ENCODE measurements at regions not wholly inside any gene's neighbourhood (a gene's known extent, or its start where the extent isn't known, plus 50 kb on each side); places are given as distances from the start of the nearest gene placed in this dataset.

DNA sequence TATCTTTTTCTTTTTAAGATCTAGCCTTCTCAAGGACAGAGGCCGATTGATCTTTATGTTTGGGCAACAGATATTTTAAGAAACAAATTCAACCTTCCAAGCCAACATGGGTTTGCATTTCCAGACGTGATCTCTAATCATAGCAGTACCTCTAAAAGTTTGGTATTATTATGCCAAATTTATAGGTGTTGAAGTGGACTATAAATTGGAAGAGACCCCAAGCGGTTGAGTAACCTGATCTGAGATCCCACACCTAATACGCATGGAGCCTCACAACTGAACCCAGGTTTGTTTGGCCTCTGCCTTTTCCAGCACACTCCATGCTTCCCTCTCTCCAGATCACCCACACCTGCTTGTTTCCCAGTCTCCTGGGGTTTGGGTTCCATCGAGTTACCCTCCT is 116.5 kb downstream of the DDX1 start:
- TF ChIP-seq CTCF (IDR thresholded peaks at IDR 0.05; ENCODE audit: insufficient read depth, low read depth, low read length): no peak
- no peak for TF ChIP-seq EZH2 (IDR thresholded peaks at IDR 0.05; ENCODE audit: insufficient read depth, low read length)

DNA sequence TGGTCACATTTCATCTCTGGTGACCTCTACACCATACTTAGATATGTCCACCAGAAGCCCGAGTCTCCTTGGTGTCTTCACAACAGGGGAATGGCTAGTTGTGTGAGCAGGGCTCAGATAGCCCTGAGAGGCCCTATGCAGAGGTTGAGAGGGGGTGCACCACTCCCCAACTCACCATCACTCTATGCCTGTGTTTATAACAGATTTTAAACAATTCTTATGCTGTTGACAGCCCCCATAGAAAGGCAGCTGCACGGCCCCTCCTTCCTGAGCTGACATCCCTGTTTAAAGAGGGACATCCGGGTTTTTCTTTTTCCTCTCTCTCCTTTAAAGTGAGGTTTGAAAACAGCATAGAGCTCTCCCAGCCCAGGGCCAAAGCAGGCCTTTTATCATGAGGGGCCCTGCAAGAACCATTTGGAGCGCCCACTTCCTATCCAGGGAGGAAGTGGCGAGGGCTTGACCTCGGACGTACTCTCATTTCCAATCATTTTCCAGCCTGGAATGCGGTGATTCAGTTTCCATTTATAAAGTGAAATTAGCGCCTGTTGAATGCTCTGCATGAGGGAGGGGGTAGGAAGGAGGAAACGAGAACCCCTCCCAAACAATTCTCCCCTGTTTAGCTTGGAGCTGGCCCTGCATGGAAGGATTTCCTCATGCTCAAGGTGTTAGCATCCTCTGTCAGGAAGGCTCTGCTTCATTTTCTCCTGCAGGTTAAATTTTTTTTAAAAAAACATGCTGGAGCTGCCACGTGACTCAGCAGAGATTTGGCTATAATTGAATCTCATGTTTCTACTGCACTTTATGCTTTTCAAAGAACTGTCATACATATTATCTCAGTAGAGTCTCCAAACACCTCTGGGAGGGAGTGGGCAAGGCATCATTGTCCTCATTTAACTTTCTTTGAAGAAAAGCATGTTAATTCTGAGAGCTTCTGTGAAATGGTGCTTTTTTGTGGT is 117.5 kb downstream of the DDX1 start:
- Mint-ChIP-seq H3K9me3 (ENCODE audit: unreplicated experiment) (peaks cover 9% of the 10 kb centered on the region), H3K27me3 (ENCODE audit: low read depth, unreplicated experiment) (peaks cover 30% of the 10 kb centered on the region), H3K27ac (ENCODE audit: unreplicated experiment) (no peak overlapping the region), H3K36me3 (ENCODE audit: low read depth, unreplicated experiment) (peaks cover 3% of the 10 kb centered on the region), H3K4me1 (ENCODE audit: low read depth, unreplicated experiment) (peaks cover 16% of the 10 kb centered on the region), H3K4me3 (ENCODE audit: unreplicated experiment) (no peak overlapping the region)
- Histone ChIP-seq H3K79me2 (ENCODE audit: insufficient read depth, low read length) (no peaks in the 10 kb centered on the region), H3K4me1 (ENCODE audit: insufficient read depth, low read length) (no peaks in the 10 kb centered on the region), H3K27me3 (ENCODE audit: insufficient read depth, low read length) (no peaks in the 10 kb centered on the region), H3K27ac (ENCODE audit: low read depth, low read length) (no peak overlapping the region), H3K4me2 (ENCODE audit: low read length) (no peak overlapping the region), H2AFZ (ENCODE audit: low read depth, low read length) (no peak overlapping the region), H3K9me3 (ENCODE audit: insufficient read depth, low read depth, low read length) (no peaks in the 10 kb centered on the region), H3K36me3 (ENCODE audit: insufficient read depth, low read length) (no peaks in the 10 kb centered on the region), H4K20me1 (ENCODE audit: insufficient read depth, low read length) (no peaks in the 10 kb centered on the region), H3K4me3 (ENCODE audit: insufficient read depth, low read depth, low read length) (no peak overlapping the region), H3K9ac (ENCODE audit: low read length) (no peak overlapping the region)
- DNase-seq (ENCODE audit: low read depth) (no peak), FAIRE-seq (no peak)
- TF ChIP-seq EZH2 (IDR thresholded peaks at IDR 0.05; ENCODE audit: insufficient read depth, low read length): no peak
- no peak for TF ChIP-seq CTCF (IDR thresholded peaks at IDR 0.05; ENCODE audit: insufficient read depth, low read depth, low read length)

More for the DNA sequence above, 116.5 kb downstream of the DDX1 start:
- H3K9ac ChIP-seq (ENCODE audit: low read length): no peak overlapping the region
- DNase-seq (ENCODE audit: low read depth): no peak
- H3K79me2 ChIP-seq (ENCODE audit: insufficient read depth, low read length): no peaks in the 10 kb centered on the region
- no peaks in the 10 kb centered on the region for H3K27me3 ChIP-seq (ENCODE audit: insufficient read depth, low read length)
- H4K20me1 ChIP-seq (ENCODE audit: insufficient read depth, low read length): no peaks in the 10 kb centered on the region
- no peaks in the 10 kb centered on the region for H3K4me1 ChIP-seq (ENCODE audit: insufficient read depth, low read length)
- H3K4me3 ChIP-seq (ENCODE audit: insufficient read depth, low read depth, low read length): no peak overlapping the region
- no peaks in the 10 kb centered on the region for H3K36me3 ChIP-seq (ENCODE audit: insufficient read depth, low read length)
- Mint-ChIP-seq H3K4me1 (ENCODE audit: low read depth, unreplicated experiment) (peaks cover 21% of the 10 kb centered on the region), H3K4me3 (ENCODE audit: unreplicated experiment) (no peak overlapping the region), H3K9me3 (ENCODE audit: unreplicated experiment) (peaks cover 9% of the 10 kb centered on the region), H3K27me3 (ENCODE audit: low read depth, unreplicated experiment) (peaks cover 26% of the 10 kb centered on the region), H3K36me3 (ENCODE audit: low read depth, unreplicated experiment) (peaks cover 3% of the 10 kb centered on the region), H3K27ac (ENCODE audit: unreplicated experiment) (no peak overlapping the region)
- no peak for FAIRE-seq
- H2AFZ ChIP-seq (ENCODE audit: low read depth, low read length): no peak overlapping the region
- H3K27ac ChIP-seq (ENCODE audit: low read depth, low read length): no peak overlapping the region
- H3K9me3 ChIP-seq (ENCODE audit: insufficient read depth, low read depth, low read length): no peaks in the 10 kb centered on the region
- H3K4me2 ChIP-seq (ENCODE audit: low read length): no peak overlapping the region

All from astrocyte (in vitro differentiated cells and primary cell).